ENCODE measurements at regions not wholly inside any gene's neighbourhood (a gene's known extent, or its start where the extent isn't known, plus 50 kb on each side); places are given as distances from the start of the nearest gene placed in this dataset.
"Not testable (repeated sequence)": the region's sequence is repeated elsewhere in the genome, so short reads cannot be mapped to it uniquely, and the experiment has no call there.

GRCh38 chr5:126265917-126266316 lies 157.3 kb upstream of the GRAMD2B start:
- ATAC-seq, result no peak
- H3K4me1 Mint-ChIP-seq, result no peaks in the 10 kb centered on the region
- H3K27me3 Mint-ChIP-seq, result no peaks in the 10 kb centered on the region
- H3K27ac Mint-ChIP-seq, result no peak overlapping the region
- H3K36me3 Mint-ChIP-seq (ENCODE audit: low read depth), result no peaks in the 10 kb centered on the region
- no peaks in the 10 kb centered on the region for H3K9me3 ChIP-seq (ENCODE audit: control insufficient read depth, low read length, poor library complexity, severe bottlenecking)
- no peak for DNase-seq
- no peak overlapping the region for H3K4me3 Mint-ChIP-seq

- no peaks in the 10 kb centered on the region for H3K9me3 ChIP-seq (ENCODE audit: control insufficient read depth, low read length, poor library complexity, severe bottlenecking)
- H3K27me3 Mint-ChIP-seq, result no peaks in the 10 kb centered on the region
- H3K36me3 Mint-ChIP-seq (ENCODE audit: low read depth), result no peaks in the 10 kb centered on the region
- H3K27ac Mint-ChIP-seq, result no peak overlapping the region
- no peak for ATAC-seq
- no peak overlapping the region for H3K4me3 Mint-ChIP-seq
- DNase-seq, result no peak
- no peaks in the 10 kb centered on the region for H3K4me1 Mint-ChIP-seq
Observed at GRCh38 chr5:126267438-126267837, 155.8 kb upstream of the GRAMD2B start.

GRCh38 chr5:126268697-126269315 lies 154.4 kb upstream of the GRAMD2B start:
- no peaks in the 10 kb centered on the region for H3K9me3 ChIP-seq (ENCODE audit: control insufficient read depth, low read length, poor library complexity, severe bottlenecking)
- no peaks in the 10 kb centered on the region for H3K4me1 Mint-ChIP-seq
- H3K36me3 Mint-ChIP-seq (ENCODE audit: low read depth), result no peaks in the 10 kb centered on the region
- H3K27me3 Mint-ChIP-seq, result no peaks in the 10 kb centered on the region
- no peak overlapping the region for H3K27ac Mint-ChIP-seq
- ATAC-seq (no peak), DNase-seq (no peak)
- H3K4me3 Mint-ChIP-seq, result no peak overlapping the region

- no peak for DNase-seq
- ATAC-seq, result no peak
- H3K9me3 ChIP-seq (ENCODE audit: control insufficient read depth, low read length, poor library complexity, severe bottlenecking), result no peaks in the 10 kb centered on the region
- Mint-ChIP-seq H3K27ac (no peak overlapping the region), H3K4me1 (no peaks in the 10 kb centered on the region), H3K27me3 (no peaks in the 10 kb centered on the region), H3K36me3 (ENCODE audit: low read depth) (no peaks in the 10 kb centered on the region), H3K4me3 (no peak overlapping the region)
Observed at GRCh38 chr5:126269511-126269910, 153.7 kb upstream of the GRAMD2B start.

GRCh38 chr5:126271141-126271540 lies 152.1 kb upstream of the GRAMD2B start:
- H3K4me3 Mint-ChIP-seq, result no peak overlapping the region
- no peaks in the 10 kb centered on the region for H3K9me3 ChIP-seq (ENCODE audit: control insufficient read depth, low read length, poor library complexity, severe bottlenecking)
- H3K36me3 Mint-ChIP-seq (ENCODE audit: low read depth), result no peaks in the 10 kb centered on the region
- ATAC-seq (no peak), DNase-seq (no peak)
- no peaks in the 10 kb centered on the region for H3K4me1 Mint-ChIP-seq
- H3K27ac Mint-ChIP-seq, result no peak overlapping the region
- no peaks in the 10 kb centered on the region for H3K27me3 Mint-ChIP-seq

GRCh38 chr5:126274076-126274762 lies 149.0 kb upstream of the GRAMD2B start:
- no peak overlapping the region for H3K27ac Mint-ChIP-seq
- no peaks in the 10 kb centered on the region for H3K27me3 Mint-ChIP-seq
- no peak for ATAC-seq
- peaks cover 3% of the 10 kb centered on the region for H3K4me1 Mint-ChIP-seq
- H3K4me3 Mint-ChIP-seq, result no peak overlapping the region
- no peak for DNase-seq
- peaks cover 3% of the 10 kb centered on the region for H3K36me3 Mint-ChIP-seq (ENCODE audit: low read depth)
- H3K9me3 ChIP-seq (ENCODE audit: control insufficient read depth, low read length, poor library complexity, severe bottlenecking), result no peaks in the 10 kb centered on the region

- ATAC-seq (no peak), DNase-seq (no peak)
- H3K4me1 Mint-ChIP-seq, result peaks cover 3% of the 10 kb centered on the region
- no peaks in the 10 kb centered on the region for H3K27me3 Mint-ChIP-seq
- H3K4me3 Mint-ChIP-seq, result no peak overlapping the region
- H3K27ac Mint-ChIP-seq, result no peak overlapping the region
- H3K36me3 Mint-ChIP-seq (ENCODE audit: low read depth), result peaks cover 3% of the 10 kb centered on the region
- H3K9me3 ChIP-seq (ENCODE audit: control insufficient read depth, low read length, poor library complexity, severe bottlenecking), result no peaks in the 10 kb centered on the region
Observed at GRCh38 chr5:126274763-126275125, 148.5 kb upstream of the GRAMD2B start.

GRCh38 chr5:126277762-126278161 lies 145.4 kb upstream of the GRAMD2B start:
- Mint-ChIP-seq H3K4me3 (no peak overlapping the region), H3K27ac (no peak overlapping the region), H3K4me1 (peaks cover 6% of the 10 kb centered on the region), H3K36me3 (ENCODE audit: low read depth) (peaks cover 3% of the 10 kb centered on the region), H3K27me3 (no peaks in the 10 kb centered on the region)
- no peaks in the 10 kb centered on the region for H3K9me3 ChIP-seq (ENCODE audit: control insufficient read depth, low read length, poor library complexity, severe bottlenecking)
- DNase-seq (no peak), ATAC-seq (no peak)

GRCh38 chr5:126280343-126280742 lies 142.9 kb upstream of the GRAMD2B start:
- DNase-seq (no peak), ATAC-seq (no peak)
- H3K27ac Mint-ChIP-seq, result peak overlapping the region; percentile 25
- H3K27me3 Mint-ChIP-seq, result no peaks in the 10 kb centered on the region
- no peaks in the 10 kb centered on the region for H3K9me3 ChIP-seq (ENCODE audit: control insufficient read depth, low read length, poor library complexity, severe bottlenecking)
- H3K4me3 Mint-ChIP-seq, result no peak overlapping the region
- H3K4me1 Mint-ChIP-seq, result peaks cover 20% of the 10 kb centered on the region
- H3K36me3 Mint-ChIP-seq (ENCODE audit: low read depth), result peaks cover 3% of the 10 kb centered on the region

- DNase-seq (no peak), ATAC-seq (no peak)
- H3K9me3 ChIP-seq (ENCODE audit: control insufficient read depth, low read length, poor library complexity, severe bottlenecking), result no peaks in the 10 kb centered on the region
- peak overlapping the region; percentile 25 for H3K27ac Mint-ChIP-seq
- H3K36me3 Mint-ChIP-seq (ENCODE audit: low read depth), result peaks cover 3% of the 10 kb centered on the region
- no peaks in the 10 kb centered on the region for H3K27me3 Mint-ChIP-seq
- peaks cover 22% of the 10 kb centered on the region for H3K4me1 Mint-ChIP-seq
- peak overlapping the region; percentile 2 for H3K4me3 Mint-ChIP-seq
Observed at GRCh38 chr5:126280846-126281245, 142.4 kb upstream of the GRAMD2B start.

- H3K27ac Mint-ChIP-seq, result peak overlapping the region; percentile 57
- H3K4me3 Mint-ChIP-seq, result no peak overlapping the region
- peak; percentile 46 for ATAC-seq
- no peak for DNase-seq
- peaks cover 20% of the 10 kb centered on the region for H3K4me1 Mint-ChIP-seq
- no peaks in the 10 kb centered on the region for H3K36me3 Mint-ChIP-seq (ENCODE audit: low read depth)
- no peaks in the 10 kb centered on the region for H3K9me3 ChIP-seq (ENCODE audit: control insufficient read depth, low read length, poor library complexity, severe bottlenecking)
- H3K27me3 Mint-ChIP-seq, result no peaks in the 10 kb centered on the region
Observed at GRCh38 chr5:126284977-126285696, 138.1 kb upstream of the GRAMD2B start.

- H3K27ac Mint-ChIP-seq; H3K36me3 Mint-ChIP-seq (ENCODE audit: low read depth); H3K4me3 Mint-ChIP-seq; H3K4me1 Mint-ChIP-seq; DNase-seq; H3K9me3 ChIP-seq (ENCODE audit: control insufficient read depth, low read length, poor library complexity, severe bottlenecking); ATAC-seq: not testable (repeated sequence)
- peaks cover 15% of the 10 kb centered on the region for H3K27me3 Mint-ChIP-seq
Observed at GRCh38 chr5:126296121-126296520, 127.1 kb upstream of the GRAMD2B start.

GRCh38 chr5:126300293-126300692 lies 122.9 kb upstream of the GRAMD2B start:
- no peak for ATAC-seq
- no peak overlapping the region for H3K27ac Mint-ChIP-seq
- no peaks in the 10 kb centered on the region for H3K9me3 ChIP-seq (ENCODE audit: control insufficient read depth, low read length, poor library complexity, severe bottlenecking)
- peaks cover 15% of the 10 kb centered on the region for H3K27me3 Mint-ChIP-seq
- H3K4me1 Mint-ChIP-seq, result no peaks in the 10 kb centered on the region
- DNase-seq, result no peak
- peaks cover 2% of the 10 kb centered on the region for H3K36me3 Mint-ChIP-seq (ENCODE audit: low read depth)
- H3K4me3 Mint-ChIP-seq, result no peak overlapping the region
